ENCODE measurements at regions not wholly inside any gene's neighbourhood (a gene's known extent, or its start where the extent isn't known, plus 50 kb on each side); places are given as distances from the start of the nearest gene placed in this dataset.

DNA sequence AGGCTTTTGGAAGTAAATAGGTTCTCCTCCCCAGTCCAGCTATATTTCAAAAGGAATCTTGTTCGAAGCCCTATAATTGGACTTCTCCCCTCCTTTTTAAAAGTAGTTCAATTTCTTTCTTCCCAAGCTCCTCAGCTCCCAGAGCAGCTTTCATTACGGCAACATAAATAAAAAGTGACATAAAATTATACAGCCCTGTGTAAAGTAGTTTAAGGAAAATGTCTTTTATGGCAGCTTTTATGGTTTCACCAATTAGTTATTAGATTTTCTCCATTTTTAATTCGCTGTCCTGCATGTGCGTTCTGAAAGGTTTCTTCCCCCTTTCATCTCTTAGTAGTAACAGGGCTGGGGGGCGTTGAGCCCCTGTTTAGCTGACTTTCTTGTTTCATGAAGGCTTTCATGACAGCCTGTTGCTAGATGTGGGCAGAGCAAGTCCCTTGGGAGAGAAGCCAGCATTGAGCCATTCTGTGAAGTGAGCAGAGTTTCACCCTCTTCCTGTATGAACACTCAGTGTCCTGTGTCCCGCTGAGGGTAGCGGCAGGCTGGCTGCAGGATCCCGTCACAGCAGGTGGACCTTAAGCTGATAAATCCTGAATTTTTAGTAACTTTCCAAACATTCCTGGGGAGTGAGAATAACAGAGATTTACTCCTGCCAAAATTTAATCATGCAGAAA is 229.7 kb upstream of the SPRED2 start:
- Histone ChIP-seq H3K4me1 (peaks cover 0 to 3% of the 10 kb centered on the region in 2 donors), H3K9me3 (no peaks in the 10 kb centered on the region), H3K27me3 (no peaks in the 10 kb centered on the region), H3K4me3 (peak overlapping the region in 1 of 2 donors; percentile 0), H3K27ac (peak overlapping the region; percentile 68 to 79), H3K36me3 (no peaks in the 10 kb centered on the region)
- peak in 1 of 2 donors; percentile 27 for DNase-seq
- intact Hi-C loops (cut with DNase I; ENCODE audit: low total_unique reads), result no loop called here
- TF ChIP-seq, protein P1, sequence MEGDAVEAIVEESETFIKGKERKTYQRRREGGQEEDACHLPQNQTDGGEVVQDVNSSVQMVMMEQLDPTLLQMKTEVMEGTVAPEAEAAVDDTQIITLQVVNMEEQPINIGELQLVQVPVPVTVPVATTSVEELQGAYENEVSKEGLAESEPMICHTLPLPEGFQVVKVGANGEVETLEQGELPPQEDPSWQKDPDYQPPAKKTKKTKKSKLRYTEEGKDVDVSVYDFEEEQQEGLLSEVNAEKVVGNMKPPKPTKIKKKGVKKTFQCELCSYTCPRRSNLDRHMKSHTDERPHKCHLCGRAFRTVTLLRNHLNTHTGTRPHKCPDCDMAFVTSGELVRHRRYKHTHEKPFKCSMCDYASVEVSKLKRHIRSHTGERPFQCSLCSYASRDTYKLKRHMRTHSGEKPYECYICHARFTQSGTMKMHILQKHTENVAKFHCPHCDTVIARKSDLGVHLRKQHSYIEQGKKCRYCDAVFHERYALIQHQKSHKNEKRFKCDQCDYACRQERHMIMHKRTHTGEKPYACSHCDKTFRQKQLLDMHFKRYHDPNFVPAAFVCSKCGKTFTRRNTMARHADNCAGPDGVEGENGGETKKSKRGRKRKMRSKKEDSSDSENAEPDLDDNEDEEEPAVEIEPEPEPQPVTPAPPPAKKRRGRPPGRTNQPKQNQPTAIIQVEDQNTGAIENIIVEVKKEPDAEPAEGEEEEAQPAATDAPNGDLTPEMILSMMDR (IDR thresholded peaks at IDR 0.05), result no peak
- no peak for TF ChIP-seq POLR2A (IDR thresholded peaks at IDR 0.05)

DNA sequence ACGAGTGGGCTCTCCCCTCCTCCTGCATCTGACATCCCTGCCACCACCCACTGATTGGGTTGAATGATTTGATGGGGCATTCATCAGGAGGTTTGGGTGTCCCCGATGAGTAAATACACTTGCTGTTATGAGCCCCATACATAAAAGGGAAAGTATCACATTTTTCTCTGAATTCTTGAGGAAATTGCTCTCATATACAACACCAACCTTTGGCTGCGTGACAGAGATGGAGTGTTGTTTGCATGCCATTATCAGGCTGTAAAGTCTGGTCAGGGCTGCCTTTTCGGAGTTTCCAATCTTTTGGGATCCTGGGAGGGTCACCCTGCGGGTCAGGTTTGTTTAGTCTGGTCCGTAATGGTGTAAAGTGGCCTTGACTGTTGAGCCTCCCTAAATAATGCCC is 227.9 kb upstream of the SPRED2 start:
- peaks cover 0 to 3% of the 10 kb centered on the region in 2 donors for H3K4me1 ChIP-seq
- no peak for DNase-seq
- H3K9me3 ChIP-seq, result no peaks in the 10 kb centered on the region
- H3K36me3 ChIP-seq, result no peaks in the 10 kb centered on the region
- TF ChIP-seq, protein P1 (IDR thresholded peaks at IDR 0.05), result no peak
- no peak overlapping the region for H3K4me3 ChIP-seq
- H3K27ac ChIP-seq, result no peak overlapping the region
- H3K27me3 ChIP-seq, result no peaks in the 10 kb centered on the region
- intact Hi-C loops (cut with DNase I; ENCODE audit: low total_unique reads), result no loop called here

DNA sequence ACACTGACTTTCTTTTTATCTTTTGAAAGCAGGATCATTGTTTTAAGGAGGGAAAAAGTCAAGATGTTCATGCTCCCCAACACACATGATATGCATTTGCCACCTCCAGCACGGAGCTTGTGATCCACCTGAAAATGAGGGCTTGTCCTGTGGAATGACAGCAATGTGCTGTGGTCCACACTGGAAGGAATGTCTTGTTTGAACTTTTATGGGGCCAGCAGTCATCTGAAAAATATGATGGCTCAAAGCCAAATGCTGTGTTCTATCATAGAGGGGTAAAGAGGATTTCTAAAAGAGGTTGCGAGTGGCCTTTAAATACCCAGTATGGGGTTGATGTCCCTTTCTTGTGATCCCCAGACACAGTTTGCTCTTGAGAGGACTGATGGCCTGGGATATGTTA is 226.5 kb upstream of the SPRED2 start:
- no peak for DNase-seq
- no peaks in the 10 kb centered on the region for H3K36me3 ChIP-seq
- no peak overlapping the region for H3K4me3 ChIP-seq
- TF ChIP-seq POLR2A (IDR thresholded peaks at IDR 0.05), result no peak
- TF ChIP-seq, protein P1 (IDR thresholded peaks at IDR 0.05), result no peak
- H3K4me1 ChIP-seq, result peaks cover 0 to 3% of the 10 kb centered on the region in 2 donors
- H3K27me3 ChIP-seq, result no peaks in the 10 kb centered on the region
- no peaks in the 10 kb centered on the region for H3K9me3 ChIP-seq
- intact Hi-C loops (cut with DNase I; ENCODE audit: low total_unique reads), result no loop called here
- H3K27ac ChIP-seq, result no peak overlapping the region

DNA sequence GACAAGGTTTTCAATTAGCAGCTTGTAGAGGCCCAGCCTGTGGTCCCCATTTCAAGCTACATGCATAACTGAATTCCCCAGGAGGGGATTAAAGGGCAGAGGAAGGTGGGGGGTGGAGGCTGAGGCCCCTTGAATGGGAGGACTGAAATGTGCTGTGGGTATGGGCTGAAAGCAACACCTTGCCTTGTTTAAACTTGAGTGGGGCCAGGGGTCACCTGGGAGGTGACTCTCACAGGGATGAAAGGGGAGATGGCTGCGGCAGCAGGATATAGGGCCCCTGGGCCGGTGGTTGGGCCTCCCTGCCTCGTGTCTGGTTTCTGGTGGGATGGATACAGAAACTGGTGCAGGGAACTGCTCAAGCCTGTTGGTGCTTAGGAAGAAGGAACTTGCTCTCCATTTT is 225.9 kb upstream of the SPRED2 start:
- intact Hi-C loops (cut with DNase I; ENCODE audit: low total_unique reads), result no loop called here
- TF ChIP-seq POLR2A (IDR thresholded peaks at IDR 0.05), result no peak
- TF ChIP-seq, protein P1 (IDR thresholded peaks at IDR 0.05), result no peak
- peaks cover 0 to 3% of the 10 kb centered on the region in 2 donors for H3K4me1 ChIP-seq
- H3K9me3 ChIP-seq, result no peaks in the 10 kb centered on the region
- no peaks in the 10 kb centered on the region for H3K27me3 ChIP-seq
- no peaks in the 10 kb centered on the region for H3K36me3 ChIP-seq
- no peak for DNase-seq
- no peak overlapping the region for H3K4me3 ChIP-seq
- no peak overlapping the region for H3K27ac ChIP-seq

DNA sequence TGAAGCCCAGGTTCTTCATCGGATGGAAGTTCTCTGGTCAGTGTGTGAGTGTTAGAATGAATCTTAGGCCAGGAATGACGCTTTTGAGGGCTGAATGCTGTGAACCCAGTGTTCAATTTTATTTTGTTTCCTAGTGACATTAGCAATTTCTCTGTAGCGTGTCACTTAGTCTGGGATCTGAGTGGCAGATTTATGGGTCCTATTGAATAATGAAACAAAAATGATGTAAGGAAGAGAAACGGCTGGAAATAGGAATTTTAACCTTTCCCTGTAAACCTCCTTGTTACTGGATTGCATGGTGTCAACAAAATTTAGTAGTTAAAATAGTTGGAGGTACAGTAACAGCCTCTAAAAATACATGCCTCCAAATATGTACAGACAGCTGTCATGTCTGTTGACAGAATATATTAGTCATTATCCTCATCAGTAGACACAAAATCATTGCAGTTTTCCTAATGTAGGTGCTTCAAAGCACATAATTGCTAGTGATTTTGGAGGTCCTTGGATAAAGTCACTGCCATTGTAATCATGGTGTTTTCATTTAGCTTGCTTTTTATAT is 223.8 kb upstream of the SPRED2 start:
- Histone ChIP-seq H3K27ac (no peak overlapping the region), H3K9me3 (no peaks in the 10 kb centered on the region), H3K4me3 (no peak overlapping the region), H3K4me1 (no peaks in the 10 kb centered on the region), H3K36me3 (no peaks in the 10 kb centered on the region), H3K27me3 (no peaks in the 10 kb centered on the region)
- intact Hi-C loops (cut with DNase I; ENCODE audit: low total_unique reads), result no loop called here
- no peak for DNase-seq
- TF ChIP-seq POLR2A (IDR thresholded peaks at IDR 0.05), result no peak
